NT2/D1 (cell line): ENCODE measurements at regions not wholly inside any gene's neighbourhood (a gene's known extent, or its start where the extent isn't known, plus 50 kb on each side); places are given as distances from the start of the nearest gene placed in this dataset.

Experiments used
- SUZ12 ChIP-seq: IDR thresholded peaks from 2 replicates; pipeline ENCODE4 v1.6.1; 2011; ENCODE audit not compliant: insufficient read length, insufficient read depth; ENCODE audit errors: extremely low read depth
- YY1 ChIP-seq: IDR thresholded peaks from 2 replicates; pipeline ENCODE4 v1.6.1; 2011; ENCODE audit not compliant: insufficient read length, insufficient read depth
- ZNF274 ChIP-seq: IDR thresholded peaks from 2 replicates; pipeline ENCODE4 v1.6.1; 2011; ENCODE audit warnings: mild to moderate bottlenecking, low read depth, low read length

DNA sequence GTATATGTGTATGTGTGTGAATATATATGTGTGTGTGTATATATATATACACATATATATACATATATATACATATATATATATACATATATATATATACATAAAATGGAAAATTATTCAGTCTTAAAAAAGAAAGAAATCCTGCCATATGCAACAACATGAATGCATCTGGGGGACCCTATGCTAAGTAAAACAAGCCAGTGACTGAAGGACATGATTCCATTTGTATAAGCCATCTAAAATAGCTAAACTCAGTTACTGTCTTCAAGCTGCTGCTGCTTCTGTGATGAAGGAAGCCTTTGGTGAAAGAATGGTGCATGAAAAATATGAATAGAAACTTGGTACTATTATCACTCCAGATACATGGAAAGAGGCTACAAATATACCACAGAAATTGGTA is 118.6 kb downstream of the ATXN7L3B start:
- no peak for TF ChIP-seq YY1
- TF ChIP-seq ZNF274: no peak
- TF ChIP-seq SUZ12: no peak
